ENCODE measurements at regions not wholly inside any gene's neighbourhood (a gene's known extent, or its start where the extent isn't known, plus 50 kb on each side); places are given as distances from the start of the nearest gene placed in this dataset.

- no peak overlapping the region for H2BK120ac ChIP-seq (ENCODE audit: low read depth, low read length)
- no peak overlapping the region for H2BK15ac ChIP-seq (ENCODE audit: low read depth, poor library complexity, severe bottlenecking)
- H3K23ac ChIP-seq (ENCODE audit: low read length in 2 of 2) = no peak overlapping the region
- H3K36me3 ChIP-seq (ENCODE audit: control insufficient read depth in 1 of 2, insufficient read depth in 2 of 2, low read depth in 1 of 2, low read length in 2 of 2) = no peaks in the 10 kb centered on the region
- H3K27ac ChIP-seq (ENCODE audit: low read length, poor library complexity, severe bottlenecking) = no peak overlapping the region
- no peak overlapping the region for H3K18ac ChIP-seq (ENCODE audit: low read depth in 1 of 2, low read length in 2 of 2)
- H3K27me3 ChIP-seq (ENCODE audit: control insufficient read depth in 1 of 2, insufficient read depth in 1 of 2, low read length in 2 of 2) = no peaks in the 10 kb centered on the region
- no peak overlapping the region for H3K9ac ChIP-seq (ENCODE audit: low read length)
- no peak overlapping the region for H2BK12ac ChIP-seq (ENCODE audit: low read length in 2 of 2)
- no peak overlapping the region for H2AFZ ChIP-seq (ENCODE audit: low read depth, low read length)
- no peak overlapping the region for H4K91ac ChIP-seq (ENCODE audit: low read length)
- H3K4ac ChIP-seq (ENCODE audit: low read depth in 1 of 2, low read length in 2 of 2) = no peak overlapping the region
- no peak overlapping the region for H2BK5ac ChIP-seq (ENCODE audit: low read depth, low read length, poor library complexity, severe bottlenecking)
- no peak overlapping the region for H3K4me3 ChIP-seq (ENCODE audit: insufficient read depth in 1 of 2, low read depth in 1 of 2, low read length in 2 of 2)
- H3K4me1 ChIP-seq (ENCODE audit: control insufficient read depth, insufficient read depth, low read depth, low read length) = no peaks in the 10 kb centered on the region
- H4K8ac ChIP-seq (ENCODE audit: low read length) = no peak overlapping the region
- H3K79me1 ChIP-seq (replicated peaks; ENCODE audit: low read length, poor library complexity, severe bottlenecking) = no peaks in the 10 kb centered on the region
- H3K9me3 ChIP-seq (ENCODE audit: control insufficient read depth, low read length) = no peaks in the 10 kb centered on the region
- WGBS = 67% methylated on average over 2 of the region's 2 CpGs
- H3K4me2 ChIP-seq (ENCODE audit: low read length, poor library complexity, severe bottlenecking) = no peak overlapping the region
- no peak overlapping the region for H3K14ac ChIP-seq (ENCODE audit: low read length in 2 of 2)
- H2AK5ac ChIP-seq (ENCODE audit: low read length, severe bottlenecking) = no peak overlapping the region
- no peak for DNase-seq
These were observed 116.9 kb upstream of the KCNK1 start for GRCh38 chr1:233496993-233497392.

GRCh38 chr1:233497679-233498078 lies 116.2 kb upstream of the KCNK1 start:
- Histone ChIP-seq H3K27ac (ENCODE audit: low read length, poor library complexity, severe bottlenecking) (no peak overlapping the region), H2BK12ac (ENCODE audit: low read length in 2 of 2) (no peak overlapping the region), H2BK120ac (ENCODE audit: low read depth, low read length) (no peak overlapping the region), H3K9ac (ENCODE audit: low read length) (no peak overlapping the region), H3K4me3 (ENCODE audit: insufficient read depth in 1 of 2, low read depth in 1 of 2, low read length in 2 of 2) (no peak overlapping the region), H3K14ac (ENCODE audit: low read length in 2 of 2) (no peak overlapping the region), H4K91ac (ENCODE audit: low read length) (no peak overlapping the region), H3K27me3 (ENCODE audit: control insufficient read depth in 1 of 2, insufficient read depth in 1 of 2, low read length in 2 of 2) (no peaks in the 10 kb centered on the region), H2AFZ (ENCODE audit: low read depth, low read length) (no peak overlapping the region), H2AK5ac (ENCODE audit: low read length, severe bottlenecking) (no peak overlapping the region), H3K79me1 (replicated peaks; ENCODE audit: low read length, poor library complexity, severe bottlenecking) (no peaks in the 10 kb centered on the region), H3K4me2 (ENCODE audit: low read length, poor library complexity, severe bottlenecking) (no peak overlapping the region), H3K18ac (ENCODE audit: low read depth in 1 of 2, low read length in 2 of 2) (no peak overlapping the region), H3K4me1 (ENCODE audit: control insufficient read depth, insufficient read depth, low read depth, low read length) (no peaks in the 10 kb centered on the region), H4K8ac (ENCODE audit: low read length) (no peak overlapping the region), H3K23ac (ENCODE audit: low read length in 2 of 2) (no peak overlapping the region), H3K9me3 (ENCODE audit: control insufficient read depth, low read length) (no peaks in the 10 kb centered on the region), H2BK5ac (ENCODE audit: low read depth, low read length, poor library complexity, severe bottlenecking) (no peak overlapping the region), H3K36me3 (ENCODE audit: control insufficient read depth in 1 of 2, insufficient read depth in 2 of 2, low read depth in 1 of 2, low read length in 2 of 2) (no peaks in the 10 kb centered on the region), H3K4ac (ENCODE audit: low read depth in 1 of 2, low read length in 2 of 2) (no peak overlapping the region), H2BK15ac (ENCODE audit: low read depth, poor library complexity, severe bottlenecking) (no peak overlapping the region)
- no peak for DNase-seq
- 54% methylated on average over 2 of the region's 3 CpGs for WGBS

GRCh38 chr1:233500106-233500505 lies 113.8 kb upstream of the KCNK1 start:
- Histone ChIP-seq H3K4me2 (ENCODE audit: low read length, poor library complexity, severe bottlenecking) (no peak overlapping the region), H3K27me3 (ENCODE audit: control insufficient read depth in 1 of 2, insufficient read depth in 1 of 2, low read length in 2 of 2) (no peaks in the 10 kb centered on the region), H3K4me3 (ENCODE audit: insufficient read depth in 1 of 2, low read depth in 1 of 2, low read length in 2 of 2) (no peak overlapping the region), H2AFZ (ENCODE audit: low read depth, low read length) (no peak overlapping the region), H4K91ac (ENCODE audit: low read length) (no peak overlapping the region), H3K18ac (ENCODE audit: low read depth in 1 of 2, low read length in 2 of 2) (no peak overlapping the region), H2BK5ac (ENCODE audit: low read depth, low read length, poor library complexity, severe bottlenecking) (no peak overlapping the region), H3K9ac (ENCODE audit: low read length) (no peak overlapping the region), H3K4me1 (ENCODE audit: control insufficient read depth, insufficient read depth, low read depth, low read length) (no peaks in the 10 kb centered on the region), H3K79me1 (replicated peaks; ENCODE audit: low read length, poor library complexity, severe bottlenecking) (no peaks in the 10 kb centered on the region), H3K4ac (ENCODE audit: low read depth in 1 of 2, low read length in 2 of 2) (no peak overlapping the region), H3K36me3 (ENCODE audit: control insufficient read depth in 1 of 2, insufficient read depth in 2 of 2, low read depth in 1 of 2, low read length in 2 of 2) (no peaks in the 10 kb centered on the region), H3K27ac (ENCODE audit: low read length, poor library complexity, severe bottlenecking) (no peak overlapping the region), H2AK5ac (ENCODE audit: low read length, severe bottlenecking) (no peak overlapping the region), H2BK15ac (ENCODE audit: low read depth, poor library complexity, severe bottlenecking) (no peak overlapping the region), H2BK12ac (ENCODE audit: low read length in 2 of 2) (no peak overlapping the region), H3K23ac (ENCODE audit: low read length in 2 of 2) (no peak overlapping the region), H3K14ac (ENCODE audit: low read length in 2 of 2) (no peak overlapping the region), H3K9me3 (ENCODE audit: control insufficient read depth, low read length) (no peaks in the 10 kb centered on the region), H2BK120ac (ENCODE audit: low read depth, low read length) (no peak overlapping the region), H4K8ac (ENCODE audit: low read length) (no peak overlapping the region)
- WGBS = 90% methylated on average over 3 of the region's 3 CpGs
- no peak for DNase-seq

- Histone ChIP-seq H3K36me3 (ENCODE audit: control insufficient read depth in 1 of 2, insufficient read depth in 2 of 2, low read depth in 1 of 2, low read length in 2 of 2) (no peaks in the 10 kb centered on the region), H3K79me1 (replicated peaks; ENCODE audit: low read length, poor library complexity, severe bottlenecking) (no peaks in the 10 kb centered on the region), H3K14ac (ENCODE audit: low read length in 2 of 2) (no peak overlapping the region), H3K23ac (ENCODE audit: low read length in 2 of 2) (no peak overlapping the region), H4K8ac (ENCODE audit: low read length) (no peak overlapping the region), H3K4me1 (ENCODE audit: control insufficient read depth, insufficient read depth, low read depth, low read length) (no peaks in the 10 kb centered on the region), H3K27ac (ENCODE audit: low read length, poor library complexity, severe bottlenecking) (no peak overlapping the region), H2BK15ac (ENCODE audit: low read depth, poor library complexity, severe bottlenecking) (no peak overlapping the region), H4K91ac (ENCODE audit: low read length) (no peak overlapping the region), H3K4ac (ENCODE audit: low read depth in 1 of 2, low read length in 2 of 2) (no peak overlapping the region), H3K9ac (ENCODE audit: low read length) (no peak overlapping the region), H3K18ac (ENCODE audit: low read depth in 1 of 2, low read length in 2 of 2) (no peak overlapping the region), H3K4me3 (ENCODE audit: insufficient read depth in 1 of 2, low read depth in 1 of 2, low read length in 2 of 2) (no peak overlapping the region), H2BK5ac (ENCODE audit: low read depth, low read length, poor library complexity, severe bottlenecking) (no peak overlapping the region), H2BK120ac (ENCODE audit: low read depth, low read length) (no peak overlapping the region), H3K9me3 (ENCODE audit: control insufficient read depth, low read length) (no peaks in the 10 kb centered on the region), H2AFZ (ENCODE audit: low read depth, low read length) (no peak overlapping the region), H2BK12ac (ENCODE audit: low read length in 2 of 2) (no peak overlapping the region), H3K4me2 (ENCODE audit: low read length, poor library complexity, severe bottlenecking) (no peak overlapping the region), H2AK5ac (ENCODE audit: low read length, severe bottlenecking) (no peak overlapping the region), H3K27me3 (ENCODE audit: control insufficient read depth in 1 of 2, insufficient read depth in 1 of 2, low read length in 2 of 2) (no peaks in the 10 kb centered on the region)
- DNase-seq = no peak
- 86% methylated on average over 3 of the region's 5 CpGs for WGBS
These were observed 110.4 kb upstream of the KCNK1 start for GRCh38 chr1:233503366-233503954.

Data from mesenchymal stem cell (in vitro differentiated cells and primary cell).